ENCODE measurements at regions not wholly inside any gene's neighbourhood (a gene's known extent, or its start where the extent isn't known, plus 50 kb on each side); places are given as distances from the start of the nearest gene placed in this dataset.

GRCh38 chr2:164242409-164242808 lies 378.9 kb downstream of the GRB14 start:
- TF ChIP-seq ZNF362 (tag by site-specific recombination; IDR thresholded peaks at IDR 0.05) (no peak), ZNF530 (tag by site-specific recombination; IDR thresholded peaks at IDR 0.05; ENCODE audit: low read depth) (no peak), GLIS1 (tag by site-specific recombination; IDR thresholded peaks at IDR 0.05) (no peak), REST (tag by site-specific recombination; IDR thresholded peaks at IDR 0.05) (no peak), HOXA7 (CRISPR knock-in tag; IDR thresholded peaks at IDR 0.05; ENCODE audit: borderline replicate concordance) (no peak), CTCF (tag by site-specific recombination; IDR thresholded peaks at IDR 0.05) (no peak), ZNF133 (tag by site-specific recombination; IDR thresholded peaks at IDR 0.05) (no peak), ZNF18 (tag by site-specific recombination; IDR thresholded peaks at IDR 0.05) (no peak), KLF8 (tag by site-specific recombination; IDR thresholded peaks at IDR 0.05) (no peak), ZFP41 (tag by site-specific recombination; IDR thresholded peaks at IDR 0.05; ENCODE audit: borderline replicate concordance) (no peak), ZEB2 (tag by site-specific recombination; IDR thresholded peaks at IDR 0.05) (no peak), PRDM1 (tag by site-specific recombination; IDR thresholded peaks at IDR 0.05) (no peak), KLF1 (tag by site-specific recombination; IDR thresholded peaks at IDR 0.05) (no peak), KLF10 (tag by site-specific recombination; IDR thresholded peaks at IDR 0.05) (no peak)

All from HEK293 (cell line).